ENCODE measurements at regions not wholly inside any gene's neighbourhood (a gene's known extent, or its start where the extent isn't known, plus 50 kb on each side); places are given as distances from the start of the nearest gene placed in this dataset.

GRCh38 chr1:90802622-90803021 lies 85.5 kb upstream of the BARHL2 start:
- no peak for TF ChIP-seq CTCF (IDR thresholded peaks at IDR 0.05)
- Mint-ChIP-seq H3K4me3 (no peak overlapping the region), H3K4me1 (ENCODE audit: low read depth) (no peaks in the 10 kb centered on the region), H3K27ac (no peak overlapping the region), H3K27me3 (ENCODE audit: insufficient read depth) (peaks cover 3% of the 10 kb centered on the region; the same call in 1 of the 2 replicates), H3K36me3 (ENCODE audit: low read depth) (no peaks in the 10 kb centered on the region), H3K9me3 (peaks cover 4% of the 10 kb centered on the region)
- DNase-seq, result no peak

GRCh38 chr1:90800012-90800717 lies 83.1 kb upstream of the BARHL2 start:
- no peak overlapping the region for H3K4me3 Mint-ChIP-seq
- DNase-seq, result no peak
- peaks cover 3% of the 10 kb centered on the region; the same call in 1 of the 2 replicates for H3K27me3 Mint-ChIP-seq (ENCODE audit: insufficient read depth)
- H3K27ac Mint-ChIP-seq, result no peak overlapping the region
- H3K36me3 Mint-ChIP-seq (ENCODE audit: low read depth), result no peaks in the 10 kb centered on the region
- H3K9me3 Mint-ChIP-seq, result peaks cover 4% of the 10 kb centered on the region
- H3K4me1 Mint-ChIP-seq (ENCODE audit: low read depth), result no peaks in the 10 kb centered on the region
- no peak for TF ChIP-seq CTCF (IDR thresholded peaks at IDR 0.05)

DNA sequence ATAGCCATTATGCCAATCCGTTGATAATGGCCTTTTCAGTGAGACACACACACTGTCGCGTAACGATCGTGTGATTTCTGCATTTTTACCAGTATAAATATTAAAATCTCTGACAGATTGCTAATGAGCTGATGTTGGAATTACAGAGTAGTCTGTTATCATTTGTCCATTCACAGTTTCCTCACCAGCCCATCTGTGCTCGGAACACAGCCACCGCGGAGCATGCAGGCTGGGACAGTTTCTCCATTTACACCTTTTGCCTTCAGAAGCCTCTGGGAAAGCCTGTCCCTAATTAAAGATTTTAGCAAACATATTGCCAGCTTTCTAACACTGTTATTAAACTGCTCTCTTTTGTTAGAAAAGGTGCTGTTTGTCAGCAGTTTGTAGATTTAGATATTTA lies 82.2 kb upstream of the BARHL2 start:
- H3K36me3 Mint-ChIP-seq (ENCODE audit: low read depth), result no peaks in the 10 kb centered on the region
- TF ChIP-seq CTCF (IDR thresholded peaks at IDR 0.05), result no peak
- no peaks in the 10 kb centered on the region for H3K4me1 Mint-ChIP-seq (ENCODE audit: low read depth)
- peaks cover 4% of the 10 kb centered on the region for H3K9me3 Mint-ChIP-seq
- H3K4me3 Mint-ChIP-seq, result no peak overlapping the region
- peaks cover 3% of the 10 kb centered on the region; the same call in 1 of the 2 replicates for H3K27me3 Mint-ChIP-seq (ENCODE audit: insufficient read depth)
- no peak overlapping the region for H3K27ac Mint-ChIP-seq
- DNase-seq, result no peak

- DNase-seq, result no peak
- peaks cover 3% of the 10 kb centered on the region; the same call in 1 of the 2 replicates for H3K27me3 Mint-ChIP-seq (ENCODE audit: insufficient read depth)
- TF ChIP-seq CTCF (IDR thresholded peaks at IDR 0.05), result no peak
- H3K4me1 Mint-ChIP-seq (ENCODE audit: low read depth), result no peaks in the 10 kb centered on the region
- H3K4me3 Mint-ChIP-seq, result no peak overlapping the region
- no peaks in the 10 kb centered on the region for H3K36me3 Mint-ChIP-seq (ENCODE audit: low read depth)
- H3K27ac Mint-ChIP-seq, result no peak overlapping the region
- H3K9me3 Mint-ChIP-seq, result peaks cover 4% of the 10 kb centered on the region
Observed at GRCh38 chr1:90798883-90799282, 81.8 kb upstream of the BARHL2 start.

DNA sequence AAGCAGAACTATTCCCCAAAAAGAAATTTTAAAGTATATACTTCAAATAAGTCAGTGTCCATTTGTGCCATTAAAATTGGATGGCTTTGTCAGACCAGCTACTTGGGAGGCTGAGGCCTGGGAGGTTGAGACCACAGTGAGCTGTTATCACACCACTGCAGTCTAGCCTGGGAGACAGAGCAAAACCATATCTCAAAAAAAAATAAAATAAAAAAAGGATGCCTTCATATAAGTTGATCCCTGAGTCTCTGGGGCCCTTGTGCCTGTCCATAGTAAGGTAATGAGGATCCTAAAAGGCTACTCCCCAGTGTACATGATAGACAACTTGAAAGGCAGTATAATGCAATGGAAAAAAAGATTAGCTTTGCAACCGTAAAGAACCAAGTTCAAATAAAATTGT lies 81.2 kb upstream of the BARHL2 start:
- DNase-seq, result no peak
- TF ChIP-seq CTCF (IDR thresholded peaks at IDR 0.05), result no peak
- Mint-ChIP-seq H3K4me3 (no peak overlapping the region), H3K27ac (no peak overlapping the region), H3K36me3 (ENCODE audit: low read depth) (no peaks in the 10 kb centered on the region), H3K27me3 (ENCODE audit: insufficient read depth) (peaks cover 3% of the 10 kb centered on the region; the same call in 1 of the 2 replicates), H3K4me1 (ENCODE audit: low read depth) (no peaks in the 10 kb centered on the region), H3K9me3 (peaks cover 5% of the 10 kb centered on the region)

Measured in HFFc6 (cell line).